H9 (cell line): ENCODE measurements at regions not wholly inside any gene's neighbourhood (a gene's known extent, or its start where the extent isn't known, plus 50 kb on each side); places are given as distances from the start of the nearest gene placed in this dataset.

Experiments used
- DNase-seq: peaks from one replicate; pipeline ENCODE4 v3.0.0-alpha.2; 2017
- H2AFZ ChIP-seq: one replicate; pipeline ENCODE4 v1.6.1; 2013; ENCODE audit warnings: mild to moderate bottlenecking, low read length, control low read depth, moderate library complexity
- H2AK5ac ChIP-seq: 2 replicates; pipeline ENCODE4 v1.6.1; 2013; ENCODE audit warnings: low read length, control low read depth, mixed read lengths; ENCODE audit not compliant: insufficient read length
- H2BK120ac ChIP-seq: one replicate; pipeline ENCODE4 v1.6.1; 2013; ENCODE audit warnings: low read depth, mild to moderate bottlenecking, low read length, control low read depth, inconsistent platforms; ENCODE audit not compliant: poor library complexity, severe bottlenecking
- H2BK12ac ChIP-seq: 2 replicates; pipeline ENCODE4 v1.6.1; 2013; ENCODE audit warnings: low read length, control low read depth, mixed read lengths, low read depth; ENCODE audit not compliant: insufficient read length
- H2BK15ac ChIP-seq: 2 replicates; pipeline ENCODE4 v1.6.1; 2013; ENCODE audit warnings: low read depth, low read length, control low read depth
- H2BK20ac ChIP-seq: one replicate; pipeline ENCODE4 v1.6.1; 2013; ENCODE audit warnings: low read depth, mild to moderate bottlenecking, low read length, control low read depth, inconsistent platforms; ENCODE audit not compliant: poor library complexity, severe bottlenecking
- H2BK5ac ChIP-seq: 2 replicates; pipeline ENCODE4 v1.6.1; 2013; ENCODE audit warnings: low read length, control low read depth, mixed read lengths; ENCODE audit not compliant: insufficient read length
- H3K14ac ChIP-seq: 2 replicates; pipeline ENCODE4 v1.6.1; 2013; ENCODE audit warnings: low read length, control low read depth; ENCODE audit not compliant: insufficient read depth
- H3K18ac ChIP-seq: 2 replicates; pipeline ENCODE4 v1.6.1; 2013; ENCODE audit warnings: low read depth, mild to moderate bottlenecking, mixed read lengths, low read length, control low read depth; ENCODE audit not compliant: insufficient read length
- H3K23ac ChIP-seq: 2 replicates; pipeline ENCODE4 v1.6.1; 2013; ENCODE audit warnings: low read length, control low read depth, mixed read lengths, low read depth; ENCODE audit not compliant: insufficient read length
- H3K23me2 ChIP-seq: 2 replicates; pipeline ENCODE4 v1.6.1; 2013; ENCODE audit warnings: low read depth, mild to moderate bottlenecking, mixed read lengths, low read length, control low read depth; ENCODE audit not compliant: insufficient read length, poor library complexity, severe bottlenecking
- H3K27ac ChIP-seq: 2 replicates; pipeline ENCODE4 v1.5.1; 2013; ENCODE audit warnings: low read length, control low read depth, mixed read lengths, low read depth; ENCODE audit not compliant: insufficient read length
- H3K27me3 ChIP-seq: 2 replicates; pipeline ENCODE4 v1.6.1; 2013; ENCODE audit warnings: low read length, control low read depth, inconsistent platforms; ENCODE audit not compliant: insufficient read depth
- H3K4ac ChIP-seq: 2 replicates; pipeline ENCODE4 v1.6.1; 2013; ENCODE audit warnings: low read depth, mild to moderate bottlenecking, control low read depth, inconsistent platforms, low read length, moderate library complexity
- H3K4me1 ChIP-seq: 2 replicates; pipeline ENCODE4 v1.6.1; 2013; ENCODE audit warnings: low read length, control low read depth, inconsistent platforms; ENCODE audit not compliant: insufficient read depth
- H3K4me2 ChIP-seq: 2 replicates; pipeline ENCODE4 v1.6.1; 2013; ENCODE audit warnings: low read length, control low read depth, mixed read lengths; ENCODE audit not compliant: insufficient read length, insufficient read depth
- H3K56ac ChIP-seq: 2 replicates; pipeline ENCODE4 v1.6.1; 2013; ENCODE audit warnings: low read depth, mild to moderate bottlenecking, mixed read lengths, low read length, control low read depth; ENCODE audit not compliant: insufficient read length
- H3K79me1 ChIP-seq: 2 replicates; pipeline ENCODE4 v1.6.1; 2013; ENCODE audit warnings: low read depth, mild to moderate bottlenecking, moderate library complexity, low read length, control low read depth, inconsistent platforms; ENCODE audit not compliant: insufficient read depth, poor library complexity, severe bottlenecking
- H3K79me2 ChIP-seq: 2 replicates; pipeline ENCODE4 v1.6.1; 2013; ENCODE audit warnings: low read length, control low read depth, inconsistent platforms; ENCODE audit not compliant: insufficient read depth
- H3K9ac ChIP-seq: 2 replicates; pipeline ENCODE4 v1.6.1; 2013; ENCODE audit warnings: low read length, control low read depth, mixed read lengths; ENCODE audit not compliant: insufficient read length; ENCODE audit errors: extremely low read depth
- H3K9me3 ChIP-seq: one replicate; pipeline ENCODE4 v1.6.1; 2013; ENCODE audit warnings: low read depth, low read length, inconsistent platforms; ENCODE audit not compliant: control insufficient read depth
- H3T11ph ChIP-seq: one replicate; pipeline ENCODE4 v1.6.1; 2013; ENCODE audit warnings: mild to moderate bottlenecking, low read length, control low read depth, inconsistent platforms
- H4K20me1 ChIP-seq: one replicate; pipeline ENCODE4 v1.6.1; 2013; ENCODE audit not compliant: control insufficient read depth, insufficient read length, insufficient read depth
- H4K5ac ChIP-seq: 2 replicates; pipeline ENCODE4 v1.6.1; 2013; ENCODE audit warnings: low read depth, mild to moderate bottlenecking, mixed read lengths, low read length, control low read depth; ENCODE audit not compliant: insufficient read length
- H4K8ac ChIP-seq: replicated peaks from 2 replicates; pipeline ENCODE4 v1.6.1; 2013; ENCODE audit warnings: low read length, control low read depth, mixed read lengths, low read depth; ENCODE audit not compliant: insufficient read length
- H4K91ac ChIP-seq: 2 replicates; pipeline ENCODE4 v1.6.1; 2013; ENCODE audit warnings: low read depth, mild to moderate bottlenecking, moderate library complexity, mixed read lengths, low read length, control low read depth; ENCODE audit not compliant: insufficient read length
- H3K27ac Mint-ChIP-seq, 3 experiments: 2 replicates in 2 of 3; 3 replicates in 1 of 3; pipeline ENCODE4 v1.8.0; 2020 to 2021; ENCODE audit warnings: mixed read lengths in 3 of 3, mild to moderate bottlenecking in 1 of 3, moderate library complexity in 1 of 3
- H3K27me3 Mint-ChIP-seq: 2 replicates; pipeline ENCODE4 v1.8.0; 2021; ENCODE audit warnings: low read depth, mild to moderate bottlenecking, moderate library complexity, mixed read lengths
- H3K36me3 Mint-ChIP-seq, 3 experiments: 2 replicates in 2 of 3; 3 replicates in 1 of 3; pipeline ENCODE4 v1.8.0; 2020 to 2021; ENCODE audit warnings: low read depth in 3 of 3, mixed read lengths in 3 of 3; ENCODE audit not compliant: insufficient read depth in 1 of 3
- H3K4me1 Mint-ChIP-seq, 2 experiments: 2 replicates each; pipeline ENCODE4 v1.8.0; 2020; ENCODE audit warnings: mixed read lengths in 2 of 2
- H3K4me3 Mint-ChIP-seq, 2 experiments: 2 replicates in 1 of 2; 3 replicates in 1 of 2; pipeline ENCODE4 v1.8.0; 2020 to 2021; ENCODE audit warnings: mild to moderate bottlenecking in 2 of 2, mixed read lengths in 2 of 2, moderate library complexity in 1 of 2
- H3K9me3 Mint-ChIP-seq, 2 experiments: 2 replicates in 1 of 2; 3 replicates in 1 of 2; pipeline ENCODE4 v1.8.0; 2020; ENCODE audit warnings: mild to moderate bottlenecking in 2 of 2, mixed read lengths in 2 of 2, moderate library complexity in 1 of 2
- CTCF ChIP-seq: fragments of 200-600 bp; sonication (generic); conservative IDR thresholded peaks from 3 replicates; pipeline ENCODE4 v1.8.0; 2021; ENCODE audit warnings: antibody characterized with exemption, mild to moderate bottlenecking
- WGBS: extraction: QIAGEN DNeasy Blood & Tissue Kit; methylation state at CpG from one replicate; pipeline ENCODE4 v1.1.7; 2013; ENCODE audit warnings: missing lambda C conversion rate, low lambda C conversion rate, mixed read lengths; ENCODE audit not compliant: insufficient read length; ENCODE audit errors: extremely low coverage; 5-methylcytosine and 5-hydroxymethylcytosine counted together

GRCh38 chr10:9504227-9504626 is 1449.7 kb downstream of the GATA3 start:
- H3K4me1 Mint-ChIP-seq: peaks cover 0 to 9% of the 10 kb centered on the region in 2 experiments; a peak in 2 of 4 replicates
- no peaks in the 10 kb centered on the region for H3K27me3 Mint-ChIP-seq
- Histone ChIP-seq H3K9me3 (no peaks in the 10 kb centered on the region), H3K79me2 (no peaks in the 10 kb centered on the region), H2BK12ac (no peak overlapping the region), H3K56ac (no peak overlapping the region), H2AK5ac (no peak overlapping the region), H3K4me2 (no peak overlapping the region), H2BK15ac (no peak overlapping the region), H3K14ac (no peak overlapping the region), H3K79me1 (no peaks in the 10 kb centered on the region), H3K4me1 (no peaks in the 10 kb centered on the region), H4K20me1 (no peaks in the 10 kb centered on the region), H3K23me2 (no peaks in the 10 kb centered on the region), H2BK5ac (no peak overlapping the region), H2BK120ac (no peak overlapping the region), H3T11ph (no peak overlapping the region), H3K27ac (no peak overlapping the region), H4K8ac (no peak overlapping the region), H2BK20ac (no peak overlapping the region), H4K5ac (no peak overlapping the region), H3K4ac (no peak overlapping the region), H4K91ac (no peak overlapping the region), H3K9ac (no peak overlapping the region), H3K27me3 (no peaks in the 10 kb centered on the region), H3K18ac (no peak overlapping the region), H2AFZ (no peak overlapping the region), H3K23ac (no peak overlapping the region)
- no peak overlapping the region for H3K4me3 Mint-ChIP-seq
- TF ChIP-seq CTCF: no peak
- DNase-seq: no peak
- no peak overlapping the region for H3K27ac Mint-ChIP-seq
- WGBS: no CpG with 5 or more reads among the region's 2 CpGs
- H3K9me3 Mint-ChIP-seq: peaks cover 0 to 5% of the 10 kb centered on the region in 2 experiments; a peak in 2 of 5 replicates
- H3K36me3 Mint-ChIP-seq: peaks cover 0 to 2% (median 0%) of the 10 kb centered on the region in 3 experiments; a peak in 2 of 7 replicates
